ENCODE measurements at regions not wholly inside any gene's neighbourhood (a gene's known extent, or its start where the extent isn't known, plus 50 kb on each side); places are given as distances from the start of the nearest gene placed in this dataset.

DNA sequence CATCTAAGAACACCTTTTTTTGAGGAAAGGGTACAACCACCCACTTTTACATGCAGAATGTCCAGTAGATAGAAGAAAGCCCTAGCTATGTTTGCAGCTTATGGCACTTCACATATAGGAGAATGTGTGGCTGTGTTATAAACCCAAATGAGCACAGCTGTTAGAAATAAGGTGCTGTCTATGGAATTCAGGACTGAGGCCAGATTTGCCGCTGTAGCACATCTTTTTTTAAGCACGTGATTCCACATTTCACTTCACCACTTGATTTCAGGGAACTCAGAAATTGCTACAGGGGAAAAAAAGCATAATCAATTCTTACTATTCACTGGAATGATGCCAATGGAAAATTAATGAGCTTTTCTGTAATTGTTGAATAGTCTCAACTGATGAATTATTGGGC is 147.2 kb upstream of the ADAMTS5 start:
- DNase-seq: no peak

- no peak for DNase-seq
Measured at GRCh38 chr21:27112186-27112585, 145.3 kb upstream of the ADAMTS5 start.

DNA sequence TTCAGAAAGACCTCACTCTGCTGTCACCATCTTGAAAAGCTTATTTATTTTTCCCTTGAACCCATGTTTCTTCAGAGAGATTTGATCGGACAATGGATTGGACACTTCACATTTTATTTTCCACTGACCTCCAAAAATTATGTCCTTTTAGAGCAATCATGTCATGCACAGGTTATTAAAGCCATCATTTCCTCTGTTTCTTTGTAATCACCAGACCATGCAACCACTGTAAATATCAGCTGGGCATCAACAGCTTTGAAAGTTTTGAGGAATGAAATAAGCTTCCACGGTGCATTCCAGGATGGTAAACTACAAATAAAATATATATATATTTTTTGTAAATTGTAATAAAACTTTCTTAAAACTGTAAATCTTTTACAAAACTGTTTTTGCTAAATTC is 144.1 kb upstream of the ADAMTS5 start:
- DNase-seq: no peak

DNA sequence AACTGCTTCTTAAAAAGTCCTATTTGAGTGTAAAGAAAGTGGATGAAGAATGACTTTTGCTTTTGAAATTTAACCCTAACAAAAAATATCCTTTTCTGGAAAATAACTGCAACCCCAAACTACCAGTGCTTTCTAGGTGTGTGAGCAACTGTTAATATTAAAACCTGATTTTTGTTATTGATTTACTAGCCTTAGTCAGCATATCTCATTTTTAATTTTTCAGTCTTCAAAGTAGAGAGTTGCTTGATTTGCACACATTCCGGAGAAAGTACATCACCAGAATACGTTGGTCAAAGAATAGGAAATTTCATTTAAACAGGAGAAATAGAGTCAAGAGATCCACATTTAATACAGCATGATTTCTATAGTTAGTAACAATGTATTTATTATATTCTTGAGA is 141.8 kb upstream of the ADAMTS5 start:
- no peak for DNase-seq

GRCh38 chr21:27108228-27108627 is 141.3 kb upstream of the ADAMTS5 start:
- DNase-seq: no peak

DNA sequence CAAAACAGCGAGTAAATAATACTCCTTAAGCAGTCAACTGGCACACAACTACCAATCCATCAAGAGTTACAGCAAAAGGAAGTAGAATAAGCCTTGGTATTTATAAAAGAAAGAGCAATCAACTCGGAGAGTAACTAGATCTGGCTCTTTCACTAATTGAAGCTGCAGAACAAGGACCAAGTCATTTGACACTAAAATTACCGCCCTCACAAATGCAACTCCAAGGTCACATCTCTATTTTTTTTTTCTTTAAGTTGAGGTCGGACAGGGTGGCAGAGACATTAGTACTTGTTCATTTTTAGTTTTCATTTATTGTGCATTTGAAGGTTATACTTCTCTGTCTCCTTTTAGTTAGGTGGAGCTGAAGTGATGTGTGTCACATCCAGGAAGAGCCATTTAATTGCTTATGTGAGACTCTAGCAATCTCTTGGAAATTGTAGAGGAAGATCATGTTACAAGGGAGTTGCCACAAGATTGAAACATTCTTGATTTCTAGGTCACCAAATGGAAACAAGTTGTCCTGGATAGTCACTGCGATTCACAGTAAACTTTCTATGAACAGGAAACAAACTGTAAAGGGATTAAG is 138.1 kb upstream of the ADAMTS5 start:
- no peak for DNase-seq

GRCh38 chr21:27103768-27104167 is 136.9 kb upstream of the ADAMTS5 start:
- no peak for DNase-seq

DNA sequence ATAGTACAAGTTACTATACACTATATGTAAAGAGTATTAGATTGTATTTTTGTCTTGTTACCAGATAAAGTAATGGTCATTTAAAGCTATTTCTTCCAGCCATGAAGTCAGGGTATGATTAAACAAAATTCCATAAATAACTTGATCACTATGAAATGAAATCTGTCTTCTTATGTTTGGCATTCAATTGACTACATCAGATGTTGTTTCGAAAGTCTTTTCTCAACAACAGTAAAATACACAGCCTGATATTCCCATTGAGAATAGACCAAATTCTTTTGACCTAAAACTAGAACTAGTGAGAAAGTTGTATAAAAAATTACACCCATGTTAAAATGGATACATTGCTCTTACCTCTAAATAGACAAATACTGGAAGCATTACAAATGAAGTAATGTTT is 134.6 kb upstream of the ADAMTS5 start:
- DNase-seq: no peak

GRCh38 chr21:27094184-27094948 is 127.5 kb upstream of the ADAMTS5 start:
- DNase-seq: no peak

- no peak for DNase-seq
Measured at GRCh38 chr21:27086630-27087029, 119.7 kb upstream of the ADAMTS5 start.

DNA sequence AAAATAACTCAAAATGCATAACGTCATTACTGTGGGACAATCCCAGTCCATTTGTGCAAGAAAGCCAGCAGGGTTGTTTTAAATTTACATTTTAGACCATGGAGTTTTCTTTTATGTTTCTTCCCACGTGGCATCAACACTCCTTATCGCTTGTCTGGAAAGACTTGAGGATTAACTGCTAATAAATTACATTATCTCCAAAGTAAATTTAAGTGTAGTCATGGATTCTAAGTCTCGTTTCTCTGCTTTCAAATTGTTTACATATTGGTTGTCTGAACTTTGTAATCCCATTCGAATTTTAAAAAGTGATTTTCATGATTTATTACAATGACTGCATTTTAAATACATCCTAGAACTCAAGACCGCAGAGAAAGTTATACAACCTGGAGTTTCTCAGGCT is 119.3 kb upstream of the ADAMTS5 start:
- no peak for DNase-seq

- no peak for DNase-seq
Measured at GRCh38 chr21:27085387-27085786, 118.5 kb upstream of the ADAMTS5 start.

- no peak for DNase-seq
Measured at GRCh38 chr21:27083144-27083543, 116.3 kb upstream of the ADAMTS5 start.

DNA sequence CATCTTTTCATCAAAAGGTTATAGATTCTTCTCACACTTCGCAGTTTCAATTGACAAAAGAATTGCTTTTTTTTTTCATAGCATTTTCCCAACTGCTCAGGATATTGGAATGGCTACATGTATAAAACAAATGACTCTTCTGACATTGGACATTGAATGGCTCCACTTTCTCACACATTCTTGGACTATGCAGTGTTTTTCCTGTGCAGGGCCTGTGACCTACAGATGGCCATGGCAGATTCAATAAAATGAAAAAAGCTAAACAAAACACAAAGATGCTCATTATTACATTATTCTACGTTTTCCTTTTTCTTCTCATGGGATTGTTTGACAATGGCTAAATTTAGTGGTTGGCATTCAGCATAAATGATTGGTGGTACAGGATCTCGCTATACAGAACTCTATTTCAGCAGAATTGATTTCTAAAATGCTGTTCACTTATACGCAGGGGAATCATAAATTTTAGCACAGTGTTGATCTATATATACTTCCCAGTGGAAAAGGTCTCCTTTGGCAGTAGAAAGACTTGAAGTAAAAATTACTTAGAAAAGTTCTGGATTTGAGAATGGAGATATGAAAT is 115.6 kb upstream of the ADAMTS5 start:
- DNase-seq: no peak

DNA sequence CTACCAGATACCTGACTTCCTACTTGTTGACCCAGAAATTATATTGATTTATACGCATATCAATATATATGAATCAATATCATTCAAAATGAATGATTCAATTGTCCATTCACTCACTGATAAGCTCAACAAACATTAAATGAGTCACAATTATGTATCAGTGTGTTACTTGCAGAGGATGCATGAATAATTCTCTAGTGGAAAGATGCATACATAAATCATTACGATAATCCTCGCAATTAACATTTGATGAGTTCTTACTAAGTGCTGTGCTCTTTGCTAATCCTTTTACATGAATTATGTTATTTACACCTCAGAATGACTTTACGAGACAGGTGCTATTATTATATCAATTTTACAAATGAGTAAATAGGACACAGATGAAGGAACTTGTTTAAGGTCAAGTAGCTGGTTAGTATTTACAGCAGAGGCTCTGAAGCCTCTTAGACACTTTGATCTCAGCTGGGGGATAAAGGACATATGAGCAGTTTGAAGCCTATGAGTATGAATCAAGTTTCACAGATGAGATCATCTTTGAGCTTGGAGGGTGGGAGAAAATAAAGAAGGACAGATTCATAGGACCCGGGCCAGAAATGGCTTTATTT is 112.8 kb upstream of the ADAMTS5 start:
- no peak for DNase-seq

GRCh38 chr21:27078915-27079314 is 112.0 kb upstream of the ADAMTS5 start:
- no peak for DNase-seq

DNA sequence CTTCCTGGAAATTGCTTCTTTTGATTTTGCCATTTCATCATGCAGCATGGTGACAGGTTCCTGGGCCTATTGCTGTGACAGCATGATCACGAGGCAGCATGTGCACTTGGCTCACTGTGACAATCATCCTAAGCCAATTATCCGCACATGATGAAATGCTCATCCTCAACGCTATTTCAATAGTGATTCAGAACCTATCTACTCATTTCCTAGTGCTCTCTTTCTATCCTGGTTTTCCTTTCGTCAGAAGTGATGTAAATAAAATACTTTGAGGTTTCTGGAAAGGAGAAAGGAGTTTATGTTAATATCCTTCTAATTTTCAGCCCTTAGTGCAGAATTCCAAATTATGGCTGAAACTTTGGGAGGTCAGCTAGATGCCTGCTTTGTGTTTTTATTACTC is 110.6 kb upstream of the ADAMTS5 start:
- DNase-seq: no peak

- DNase-seq: no peak
Measured at GRCh38 chr21:27076025-27076424, 109.1 kb upstream of the ADAMTS5 start.

DNA sequence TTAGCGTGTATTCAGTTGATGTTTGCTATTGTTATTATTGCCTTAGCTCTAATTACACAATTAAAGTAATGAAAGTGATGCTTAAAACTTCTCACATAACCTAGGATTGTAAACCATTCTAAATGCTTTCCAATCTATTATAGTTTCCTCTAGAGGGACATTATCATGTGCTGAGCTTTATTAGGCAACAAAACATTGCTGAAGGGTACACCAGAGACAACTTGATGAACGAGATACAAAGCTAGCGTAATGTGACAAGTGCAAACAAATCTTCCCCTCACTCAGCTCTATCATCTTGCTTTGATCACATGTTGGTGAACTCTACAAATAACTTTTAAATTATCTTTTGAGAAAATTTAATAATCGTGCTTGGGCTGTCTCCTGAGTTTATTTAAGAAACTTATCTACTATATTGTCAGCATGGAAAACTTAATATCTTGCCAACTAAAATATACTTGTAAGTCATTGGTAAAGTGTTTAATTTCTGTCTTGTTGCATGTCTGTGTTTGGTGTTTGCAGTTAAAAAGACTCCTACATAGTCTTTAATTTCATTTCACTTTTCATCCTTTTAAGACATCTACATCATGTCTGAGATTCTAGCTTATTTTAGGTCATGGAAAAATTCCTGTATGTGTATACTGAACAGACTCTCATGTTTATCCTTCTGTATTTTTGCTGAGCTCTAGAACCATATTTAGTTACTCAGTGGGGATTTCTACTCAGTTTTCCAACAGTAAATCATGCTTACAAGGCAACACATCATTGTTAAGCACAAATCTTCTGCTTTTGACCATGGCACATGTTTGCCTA is 104.2 kb upstream of the ADAMTS5 start:
- DNase-seq: no peak

- DNase-seq: no peak
Measured at GRCh38 chr21:27068811-27069210, 101.9 kb upstream of the ADAMTS5 start.

DNA sequence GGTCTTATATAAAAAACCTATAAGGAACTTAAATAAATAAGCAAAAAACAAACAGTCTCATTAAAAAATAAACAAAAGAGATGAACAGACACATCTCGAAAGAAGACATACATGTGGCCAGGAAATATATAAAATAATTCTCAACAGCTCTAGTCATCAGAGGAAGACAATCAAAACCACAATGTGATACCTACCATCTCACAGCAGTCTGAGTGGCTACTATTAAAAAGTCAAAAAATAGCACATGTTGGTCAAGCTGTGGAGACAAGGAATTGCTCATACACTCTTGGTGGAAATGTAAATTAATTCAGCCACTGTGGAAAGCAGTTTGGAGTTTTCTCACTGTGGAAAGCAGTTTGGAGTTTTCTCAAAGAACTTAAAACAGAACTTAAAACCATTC is 100.3 kb upstream of the ADAMTS5 start:
- no peak for DNase-seq

- no peak for DNase-seq
Measured at GRCh38 chr21:27062443-27062842, 95.6 kb upstream of the ADAMTS5 start.

- DNase-seq: no peak
Measured at GRCh38 chr21:27061770-27062169, 94.9 kb upstream of the ADAMTS5 start.

Measured in NCI-H2107 (cell line).